Gastrocnemius medialis (tissue), 4 donors: ENCODE measurements at regions not wholly inside any gene's neighbourhood (a gene's known extent, or its start where the extent isn't known, plus 50 kb on each side); places are given as distances from the start of the nearest gene placed in this dataset.
"Not testable (repeated sequence)": the region's sequence is repeated elsewhere in the genome, so short reads cannot be mapped to it uniquely, and the experiment has no call there.

ENCODE experiments used
- CTCF ChIP-seq, 5 experiments: fragments of 450-650 bp in 3 of 5; fragments of 200-600 bp in 2 of 5; sonication (generic) in 2 of 5; IDR thresholded peaks in 4 of 5; conservative IDR thresholded peaks in 1 of 5; 1 replicate in 4 of 5; 2 replicates in 1 of 5; pipeline ENCODE4 v1.5.1; 2016 to 2019; ENCODE audit warnings: antibody characterized with exemption in 5 of 5, mild to moderate bottlenecking in 3 of 5, moderate library complexity in 3 of 5
- POLR2A ChIP-seq, 2 donors: fragments of 450-650 bp; IDR thresholded peaks; one replicate each; pipeline ENCODE4 v1.6.1; 2017; ENCODE audit warnings: antibody characterized with exemption in 2 of 2, mild to moderate bottlenecking in 2 of 2, moderate library complexity in 2 of 2

GRCh38 chr7:155239431-155240087, 58.1 kb upstream of the INSIG1 start:
- TF ChIP-seq CTCF (IDR thresholded peaks at IDR 0.05 in 4 of 5, conservative IDR thresholded peaks at IDR 0.05 in 1 of 5); POLR2A (IDR thresholded peaks at IDR 0.05): not testable (repeated sequence)
